SK-N-SH (cell line): ENCODE measurements at regions not wholly inside any gene's neighbourhood (a gene's known extent, or its start where the extent isn't known, plus 50 kb on each side); places are given as distances from the start of the nearest gene placed in this dataset.
A peak's percentile ranks its signal among the peaks of the same experiment; 100 is the strongest.

ENCODE experiments used
- CTCF ChIA-PET: fragments of 300-600, 350-600 bp; formaldehyde crosslinking; extraction: SDS; loops from one replicate; lab custom pipeline; 2021; lab: Yijun Ruan, JAX
- POLR2A ChIA-PET: fragments of 350-600 bp; sonication (Branson Sonifier 250); formaldehyde crosslinking; extraction: SDS; loops from one replicate; lab custom pipeline; 2020; ENCODE audit warnings: antibody characterized with exemption, inconsistent platforms; lab: Yijun Ruan, JAX
- DNase-seq: peaks from one replicate; pipeline ENCODE4 v3.0.0; 2012
- H2AFZ ChIP-seq: fragments of 200-600 bp; sonication (generic); 2 replicates; pipeline ENCODE4 v1.8.1; 2016; ENCODE audit warnings: antibody characterized with exemption, mild to moderate bottlenecking, low read depth
- H3F3A ChIP-seq: fragments of 200-600 bp; sonication (generic); replicated peaks from 2 replicates; pipeline ENCODE3; 2016; ENCODE audit warnings: antibody characterized with exemption, mild to moderate bottlenecking; ENCODE audit not compliant: insufficient read depth
- H3K27ac ChIP-seq, 2 experiments: fragments of 200-500 bp in 1 of 2; fragments of 200-600 bp in 1 of 2; sonication (Bioruptor generic) in 1 of 2; sonication (generic), shearing (Covaris generic) in 1 of 2; 2 replicates each; pipeline versions ENCODE4 v1.5.1 to v1.6.1; 2014 to 2016; ENCODE audit warnings: low read depth in 2 of 2, inconsistent platforms in 1 of 2, low read length in 1 of 2, mild to moderate bottlenecking in 1 of 2, mixed read lengths in 1 of 2
- H3K27me3 ChIP-seq: fragments of 200-600 bp; sonication (generic), shearing (Covaris generic); 2 replicates; pipeline ENCODE4 v1.6.1; 2016; ENCODE audit warnings: mixed run types; ENCODE audit not compliant: insufficient read depth
- H3K36me3 ChIP-seq, 2 experiments: fragments of 200-500 bp in 1 of 2; fragments of 200-600 bp in 1 of 2; sonication (Bioruptor generic) in 1 of 2; sonication (generic) in 1 of 2; replicated peaks in 1 of 2; 2 replicates each; pipeline versions ENCODE3 to v1.5.1; 2014 to 2016; ENCODE audit warnings: low read length in 1 of 2, mild to moderate bottlenecking in 1 of 2; ENCODE audit not compliant: insufficient read depth in 2 of 2, control insufficient read depth in 1 of 2
- H3K4me1 ChIP-seq, 2 experiments: fragments of 200-500 bp in 1 of 2; fragments of 200-600 bp in 1 of 2; sonication (Bioruptor generic) in 1 of 2; sonication (generic), shearing (Covaris generic) in 1 of 2; 2 replicates each; pipeline versions ENCODE4 v1.5.1 to v1.6.1; 2014 to 2016; ENCODE audit warnings: low read depth in 1 of 2, low read length in 1 of 2, mixed run types in 1 of 2; ENCODE audit not compliant: insufficient read depth in 2 of 2, control insufficient read depth in 1 of 2
- H3K4me2 ChIP-seq: fragments of 200-600 bp; sonication (generic), shearing (Covaris generic); 2 replicates; pipeline ENCODE4 v1.6.1; 2017; ENCODE audit warnings: mixed run types
- H3K4me3 ChIP-seq, 2 experiments: fragments of 200-500 bp in 1 of 2; fragments of 200-600 bp in 1 of 2; sonication (Bioruptor generic) in 1 of 2; sonication (generic), shearing (Covaris generic) in 1 of 2; 2 replicates each; pipeline versions ENCODE4 v1.5.1 to v1.8.1; 2014 to 2016; ENCODE audit warnings: low read depth in 2 of 2, inconsistent platforms in 1 of 2, low read length in 1 of 2, mild to moderate bottlenecking in 1 of 2, mixed read lengths in 1 of 2, moderate library complexity in 1 of 2
- H3K79me2 ChIP-seq: fragments of 200-600 bp; sonication (generic); 2 replicates; pipeline ENCODE4 v1.8.1; 2017; ENCODE audit warnings: mild to moderate bottlenecking; ENCODE audit not compliant: insufficient read depth
- H3K9ac ChIP-seq: fragments of 200-600 bp; sonication (generic); 2 replicates; pipeline ENCODE4 v1.6.1; 2017; ENCODE audit warnings: mixed run types
- H3K9me2 ChIP-seq: fragments of 200-600 bp; sonication (generic); 2 replicates; pipeline ENCODE4 v1.6.1; 2017; ENCODE audit warnings: mixed run types
- H3K9me3 ChIP-seq: fragments of 200-600 bp; sonication (generic); 2 replicates; pipeline ENCODE4 v1.6.1; 2017; ENCODE audit warnings: mixed run types, mild to moderate bottlenecking, moderate library complexity
- H4K20me1 ChIP-seq: fragments of 200-600 bp; sonication (generic); 2 replicates; pipeline ENCODE4 v1.6.1; 2017; ENCODE audit warnings: mild to moderate bottlenecking, mixed run types; ENCODE audit not compliant: insufficient read depth
- ELF1 ChIP-seq: IDR thresholded peaks from 2 replicates; pipeline ENCODE4 v1.4.0; 2012
- EP300 ChIP-seq, 2 experiments: IDR thresholded peaks; 2 replicates each; pipeline versions ENCODE4 v1.4.0 to v1.6.1; 2012; ENCODE audit warnings: borderline replicate concordance in 1 of 2, low read depth in 1 of 2, low read length in 1 of 2
- EZH2phosphoT487 ChIP-seq: fragments of 200-600 bp; sonication (generic); IDR thresholded peaks from 2 replicates; pipeline ENCODE4 v1.6.1; 2017; ENCODE audit warnings: low read depth, mixed run types, mild to moderate bottlenecking, antibody characterized with exemption, moderate library complexity, borderline replicate concordance
- FOSL2 ChIP-seq: IDR thresholded peaks from 2 replicates; pipeline ENCODE4 v1.4.0; 2012; ENCODE audit warnings: low read depth, mild to moderate bottlenecking, moderate library complexity, borderline replicate concordance
- FOXM1 ChIP-seq: IDR thresholded peaks from 2 replicates; pipeline ENCODE4 v1.4.0; 2012; ENCODE audit warnings: low read depth, mild to moderate bottlenecking
- GABPA ChIP-seq: IDR thresholded peaks from 2 replicates; pipeline ENCODE4 v1.4.0; 2012; ENCODE audit warnings: low read depth, mild to moderate bottlenecking
- JUND ChIP-seq: IDR thresholded peaks from 2 replicates; pipeline ENCODE4 v1.4.0; 2012
- MEF2A ChIP-seq: IDR thresholded peaks from 2 replicates; pipeline ENCODE4 v1.4.0; 2012; ENCODE audit warnings: low read depth, borderline replicate concordance
- MXI1 ChIP-seq: IDR thresholded peaks from 2 replicates; pipeline ENCODE4 v1.6.1; 2012; ENCODE audit warnings: mild to moderate bottlenecking, low read depth, low read length, improper control_type of control experiment
- NFIC ChIP-seq: IDR thresholded peaks from 2 replicates; pipeline ENCODE4 v1.4.0; 2012; ENCODE audit warnings: borderline replicate concordance
- NRF1 ChIP-seq: IDR thresholded peaks from 2 replicates; pipeline ENCODE4 v1.6.1; 2012; ENCODE audit warnings: low read depth, mild to moderate bottlenecking, low read length
- RAD21 ChIP-seq: IDR thresholded peaks from 2 replicates; pipeline ENCODE4 v1.6.1; 2012; ENCODE audit warnings: mild to moderate bottlenecking, low read length
- RCOR1 ChIP-seq: fragments of 150-350 bp; IDR thresholded peaks from 2 replicates; pipeline ENCODE4 v1.6.1; 2017; ENCODE audit warnings: antibody characterized with exemption, low read length
- RFX5 ChIP-seq: IDR thresholded peaks from 2 replicates; pipeline ENCODE4 v1.6.1; 2012; ENCODE audit warnings: mild to moderate bottlenecking, improper control_type of control experiment, low read length
- RXRA ChIP-seq: IDR thresholded peaks from 2 replicates; pipeline ENCODE4 v1.4.0; 2012; ENCODE audit warnings: low read depth, mild to moderate bottlenecking, borderline replicate concordance
- TAF1 ChIP-seq: IDR thresholded peaks from 2 replicates; pipeline ENCODE4 v1.6.1; 2012; ENCODE audit warnings: low read depth, mild to moderate bottlenecking, low read length, moderate library complexity, borderline replicate concordance
- TCF12 ChIP-seq: IDR thresholded peaks from 2 replicates; pipeline ENCODE4 v1.4.0; 2012
- TF ChIP-seq, protein P1 (sequence below): fragments of 150-350 bp; IDR thresholded peaks from 2 replicates; pipeline ENCODE4 v1.6.1; 2017; ENCODE audit warnings: antibody characterized with exemption, low read length, low read depth, borderline replicate concordance
- TF ChIP-seq, protein P2 (sequence below): fragments of 150-350 bp; IDR thresholded peaks from 2 replicates; pipeline ENCODE4 v1.6.1; 2016; ENCODE audit warnings: mild to moderate bottlenecking, low read depth, low read length
- TF ChIP-seq, protein P3 (sequence below): IDR thresholded peaks from 2 replicates; pipeline ENCODE4; 2012
- TF ChIP-seq, protein P4 (sequence below): IDR thresholded peaks from 2 replicates; pipeline ENCODE4 v1.4.0; 2012; ENCODE audit warnings: low read depth, borderline replicate concordance

DNA sequence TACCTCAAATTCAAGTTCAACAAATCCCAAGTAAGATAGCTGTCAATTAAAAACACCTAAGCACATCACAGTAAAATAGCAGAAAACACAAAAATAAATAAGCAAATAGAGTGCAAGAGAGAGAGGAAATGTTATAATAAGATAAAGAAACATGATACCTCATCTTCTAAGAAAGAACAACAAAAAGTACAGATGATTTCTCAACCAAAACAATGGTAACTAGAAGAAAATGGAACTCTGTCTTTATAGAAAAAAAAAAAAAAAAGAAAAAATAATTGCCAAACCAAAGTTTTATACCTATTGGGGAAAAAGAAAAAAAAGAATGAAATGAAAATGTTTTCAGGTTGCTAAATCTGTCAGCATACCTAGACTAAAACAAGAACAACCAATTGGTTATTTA, 1253.5 kb upstream of the CDH2 start:
- Histone ChIP-seq H2AFZ (no peak overlapping the region), H3F3A (peaks cover 7% of the 10 kb centered on the region), H3K9ac (no peak overlapping the region), H3K4me3 (no peak overlapping the region), H3K9me2 (no peaks in the 10 kb centered on the region), H3K36me3 (no peaks in the 10 kb centered on the region), H3K9me3 (peaks cover 12% of the 10 kb centered on the region), H3K4me1 (no peaks in the 10 kb centered on the region), H3K4me2 (no peak overlapping the region), H3K27me3 (no peaks in the 10 kb centered on the region), H3K79me2 (no peaks in the 10 kb centered on the region), H3K27ac (no peak overlapping the region), H4K20me1 (no peaks in the 10 kb centered on the region)
- ChIA-PET POLR2A (no interaction called here), CTCF (no interaction called here)
- TF ChIP-seq, protein P1, sequence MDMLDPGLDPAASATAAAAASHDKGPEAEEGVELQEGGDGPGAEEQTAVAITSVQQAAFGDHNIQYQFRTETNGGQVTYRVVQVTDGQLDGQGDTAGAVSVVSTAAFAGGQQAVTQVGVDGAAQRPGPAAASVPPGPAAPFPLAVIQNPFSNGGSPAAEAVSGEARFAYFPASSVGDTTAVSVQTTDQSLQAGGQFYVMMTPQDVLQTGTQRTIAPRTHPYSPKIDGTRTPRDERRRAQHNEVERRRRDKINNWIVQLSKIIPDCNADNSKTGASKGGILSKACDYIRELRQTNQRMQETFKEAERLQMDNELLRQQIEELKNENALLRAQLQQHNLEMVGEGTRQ, result no peak
- TF ChIP-seq MXI1, result no peak
- TF ChIP-seq, protein P2, sequence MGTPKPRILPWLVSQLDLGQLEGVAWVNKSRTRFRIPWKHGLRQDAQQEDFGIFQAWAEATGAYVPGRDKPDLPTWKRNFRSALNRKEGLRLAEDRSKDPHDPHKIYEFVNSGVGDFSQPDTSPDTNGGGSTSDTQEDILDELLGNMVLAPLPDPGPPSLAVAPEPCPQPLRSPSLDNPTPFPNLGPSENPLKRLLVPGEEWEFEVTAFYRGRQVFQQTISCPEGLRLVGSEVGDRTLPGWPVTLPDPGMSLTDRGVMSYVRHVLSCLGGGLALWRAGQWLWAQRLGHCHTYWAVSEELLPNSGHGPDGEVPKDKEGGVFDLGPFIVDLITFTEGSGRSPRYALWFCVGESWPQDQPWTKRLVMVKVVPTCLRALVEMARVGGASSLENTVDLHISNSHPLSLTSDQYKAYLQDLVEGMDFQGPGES, result no peak
- TF ChIP-seq FOXM1, result no peak
- TF ChIP-seq GABPA, result no peak
- no peak for TF ChIP-seq ELF1
- TF ChIP-seq EZH2phosphoT487, result no peak
- TF ChIP-seq TAF1, result no peak
- TF ChIP-seq RAD21, result no peak
- TF ChIP-seq, protein P3, sequence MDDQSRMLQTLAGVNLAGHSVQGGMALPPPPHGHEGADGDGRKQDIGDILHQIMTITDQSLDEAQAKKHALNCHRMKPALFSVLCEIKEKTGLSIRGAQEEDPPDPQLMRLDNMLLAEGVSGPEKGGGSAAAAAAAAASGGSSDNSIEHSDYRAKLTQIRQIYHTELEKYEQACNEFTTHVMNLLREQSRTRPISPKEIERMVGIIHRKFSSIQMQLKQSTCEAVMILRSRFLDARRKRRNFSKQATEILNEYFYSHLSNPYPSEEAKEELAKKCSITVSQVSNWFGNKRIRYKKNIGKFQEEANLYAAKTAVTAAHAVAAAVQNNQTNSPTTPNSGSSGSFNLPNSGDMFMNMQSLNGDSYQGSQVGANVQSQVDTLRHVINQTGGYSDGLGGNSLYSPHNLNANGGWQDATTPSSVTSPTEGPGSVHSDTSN, result no peak
- no peak for TF ChIP-seq MEF2A
- TF ChIP-seq JUND, result no peak
- no peak for TF ChIP-seq RFX5
- TF ChIP-seq NFIC, result no peak
- no peak for TF ChIP-seq TCF12
- TF ChIP-seq RXRA, result no peak
- no peak for TF ChIP-seq NRF1
- DNase-seq, result no peak

DNA sequence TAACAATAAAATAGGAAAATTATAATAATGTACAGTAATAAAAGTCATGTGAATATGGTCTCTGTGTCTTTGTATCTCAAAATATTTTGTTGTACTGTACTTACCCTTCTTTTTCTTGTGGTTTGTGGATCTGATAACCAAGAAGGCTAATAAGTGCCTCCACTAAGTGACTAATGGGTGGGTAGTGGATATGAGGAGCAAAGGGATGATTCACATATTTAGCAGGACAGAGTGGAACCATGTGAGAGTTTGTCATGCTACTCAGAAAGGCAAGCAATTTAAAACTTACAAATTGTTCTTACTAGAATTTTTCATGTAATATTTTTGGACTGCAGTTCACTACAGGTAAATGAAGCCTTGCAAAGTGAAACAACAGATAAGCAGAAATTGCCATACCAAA, 1241.2 kb upstream of the CDH2 start:
- H3K4me3 ChIP-seq, result no peak overlapping the region
- H3K4me2 ChIP-seq, result no peak overlapping the region
- H4K20me1 ChIP-seq, result no peaks in the 10 kb centered on the region
- no peaks in the 10 kb centered on the region; a peak in 1 of 4 replicates for H3K4me1 ChIP-seq
- H3K27ac ChIP-seq, result peak overlapping the region in 1 of 2 experiments; percentile 23; a peak in 2 of 4 replicates
- H3K9me2 ChIP-seq, result no peaks in the 10 kb centered on the region
- H3K36me3 ChIP-seq, result no peaks in the 10 kb centered on the region
- no peak for DNase-seq
- peak overlapping the region; percentile 60; the same call in 1 of the 2 replicates for H2AFZ ChIP-seq
- H3K27me3 ChIP-seq, result no peaks in the 10 kb centered on the region
- H3F3A ChIP-seq, result peaks cover 6% of the 10 kb centered on the region
- H3K79me2 ChIP-seq, result no peaks in the 10 kb centered on the region
- TF ChIP-seq ELF1, result no peak
- peak; percentile 23; the same call in 1 of the 2 replicates for TF ChIP-seq TCF12
- TF ChIP-seq, protein P4, sequence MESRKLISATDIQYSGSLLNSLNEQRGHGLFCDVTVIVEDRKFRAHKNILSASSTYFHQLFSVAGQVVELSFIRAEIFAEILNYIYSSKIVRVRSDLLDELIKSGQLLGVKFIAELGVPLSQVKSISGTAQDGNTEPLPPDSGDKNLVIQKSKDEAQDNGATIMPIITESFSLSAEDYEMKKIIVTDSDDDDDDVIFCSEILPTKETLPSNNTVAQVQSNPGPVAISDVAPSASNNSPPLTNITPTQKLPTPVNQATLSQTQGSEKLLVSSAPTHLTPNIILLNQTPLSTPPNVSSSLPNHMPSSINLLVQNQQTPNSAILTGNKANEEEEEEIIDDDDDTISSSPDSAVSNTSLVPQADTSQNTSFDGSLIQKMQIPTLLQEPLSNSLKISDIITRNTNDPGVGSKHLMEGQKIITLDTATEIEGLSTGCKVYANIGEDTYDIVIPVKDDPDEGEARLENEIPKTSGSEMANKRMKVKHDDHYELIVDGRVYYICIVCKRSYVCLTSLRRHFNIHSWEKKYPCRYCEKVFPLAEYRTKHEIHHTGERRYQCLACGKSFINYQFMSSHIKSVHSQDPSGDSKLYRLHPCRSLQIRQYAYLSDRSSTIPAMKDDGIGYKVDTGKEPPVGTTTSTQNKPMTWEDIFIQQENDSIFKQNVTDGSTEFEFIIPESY, result peak; percentile 21; the same call in 1 of the 2 replicates
- TF ChIP-seq RCOR1, result no peak
- TF ChIP-seq EP300 (IDR thresholded peaks at IDR 0.05; ENCODE audit: borderline replicate concordance in 1 of 2, low read depth in 1 of 2, low read length in 1 of 2), result peak in 1 of 2 experiments; percentile 35; a peak in 1 of 4 replicates
- peak; percentile 48; the same call in 1 of the 2 replicates for TF ChIP-seq FOSL2
- no peak for TF ChIP-seq RAD21
- peak; percentile 16; the same call in 1 of the 2 replicates for TF ChIP-seq JUND
- no peak overlapping the region for H3K9ac ChIP-seq
- no peaks in the 10 kb centered on the region for H3K9me3 ChIP-seq
- POLR2A ChIA-PET, result no interaction called here
- CTCF ChIA-PET, result no interaction called here
